Activated CD8-positive, alpha-beta T cell treated with anti-CD3 and anti-CD28 coated beads for 36 hours (primary cell): ENCODE measurements at regions not wholly inside any gene's neighbourhood (a gene's known extent, or its start where the extent isn't known, plus 50 kb on each side); places are given as distances from the start of the nearest gene placed in this dataset.

ENCODE experiments used
- ATAC-seq: fragments of 200-7000 bp; cut with Tn5 transposase; one replicate; pipeline ENCODE4 v1.10.0; 2021; ENCODE audit warnings: mild to moderate bottlenecking, moderate library complexity
- CTCF ChIA-PET: fragments of 350-600 bp; sonication (Branson Sonifier 250); formaldehyde crosslinking; loops from one replicate; lab custom pipeline; 2021; ENCODE audit warnings: antibody characterized with exemption; lab: Charles Lee
- POLR2A ChIA-PET: fragments of 350-600 bp; sonication (Branson Sonifier 250); formaldehyde crosslinking; loops from one replicate; lab custom pipeline; 2021; ENCODE audit warnings: antibody characterized with exemption; lab: Charles Lee
- DNase-seq: peaks from one replicate; pipeline ENCODE4 v3.0.0-alpha.2; 2020
- H3K27ac Mint-ChIP-seq: one replicate; pipeline ENCODE4 v1.8.0; 2021; ENCODE audit warnings: mild to moderate bottlenecking, mixed read lengths
- H3K27me3 Mint-ChIP-seq: one replicate; pipeline ENCODE4 v1.8.0; 2021; ENCODE audit warnings: mixed read lengths
- H3K36me3 Mint-ChIP-seq: one replicate; pipeline ENCODE4 v1.8.0; 2021; ENCODE audit warnings: low read depth, mixed read lengths
- H3K4me1 Mint-ChIP-seq: one replicate; pipeline ENCODE4 v1.8.0; 2021; ENCODE audit warnings: low read depth, mixed read lengths
- H3K4me3 Mint-ChIP-seq: one replicate; pipeline ENCODE4 v1.8.0; 2021; ENCODE audit warnings: mild to moderate bottlenecking, moderate library complexity, mixed read lengths
- H3K9me3 Mint-ChIP-seq: one replicate; pipeline ENCODE4 v1.8.0; 2021; ENCODE audit warnings: mixed read lengths
- intact Hi-C: fragments of 100-400 bp; cut with micrococcal nuclease; formaldehyde crosslinking; loops from one replicate; pipeline ENCODE4 v1.10.0; 2022
- TF ChIP-seq, protein P1 (sequence below): fragments of 200-600 bp; IDR thresholded peaks from one replicate; pipeline ENCODE4 v1.8.0; 2022; ENCODE audit warnings: antibody characterized with exemption, mild to moderate bottlenecking

- DNase-seq (no peak), ATAC-seq (no peak)
- no peaks in the 10 kb centered on the region for H3K27me3 Mint-ChIP-seq
- no peaks in the 10 kb centered on the region for H3K36me3 Mint-ChIP-seq
- TF ChIP-seq, protein P1, sequence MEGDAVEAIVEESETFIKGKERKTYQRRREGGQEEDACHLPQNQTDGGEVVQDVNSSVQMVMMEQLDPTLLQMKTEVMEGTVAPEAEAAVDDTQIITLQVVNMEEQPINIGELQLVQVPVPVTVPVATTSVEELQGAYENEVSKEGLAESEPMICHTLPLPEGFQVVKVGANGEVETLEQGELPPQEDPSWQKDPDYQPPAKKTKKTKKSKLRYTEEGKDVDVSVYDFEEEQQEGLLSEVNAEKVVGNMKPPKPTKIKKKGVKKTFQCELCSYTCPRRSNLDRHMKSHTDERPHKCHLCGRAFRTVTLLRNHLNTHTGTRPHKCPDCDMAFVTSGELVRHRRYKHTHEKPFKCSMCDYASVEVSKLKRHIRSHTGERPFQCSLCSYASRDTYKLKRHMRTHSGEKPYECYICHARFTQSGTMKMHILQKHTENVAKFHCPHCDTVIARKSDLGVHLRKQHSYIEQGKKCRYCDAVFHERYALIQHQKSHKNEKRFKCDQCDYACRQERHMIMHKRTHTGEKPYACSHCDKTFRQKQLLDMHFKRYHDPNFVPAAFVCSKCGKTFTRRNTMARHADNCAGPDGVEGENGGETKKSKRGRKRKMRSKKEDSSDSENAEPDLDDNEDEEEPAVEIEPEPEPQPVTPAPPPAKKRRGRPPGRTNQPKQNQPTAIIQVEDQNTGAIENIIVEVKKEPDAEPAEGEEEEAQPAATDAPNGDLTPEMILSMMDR = no peak
- no peaks in the 10 kb centered on the region for H3K9me3 Mint-ChIP-seq
- no peak overlapping the region for H3K27ac Mint-ChIP-seq
- H3K4me1 Mint-ChIP-seq = no peaks in the 10 kb centered on the region
- no peak overlapping the region for H3K4me3 Mint-ChIP-seq
- ChIA-PET POLR2A (no interaction called here), CTCF (no interaction called here)
- intact Hi-C loops = no loop called here
These were observed 233.0 kb upstream of the FAM83B start for GRCh38 chr6:54613596-54613995.

DNA sequence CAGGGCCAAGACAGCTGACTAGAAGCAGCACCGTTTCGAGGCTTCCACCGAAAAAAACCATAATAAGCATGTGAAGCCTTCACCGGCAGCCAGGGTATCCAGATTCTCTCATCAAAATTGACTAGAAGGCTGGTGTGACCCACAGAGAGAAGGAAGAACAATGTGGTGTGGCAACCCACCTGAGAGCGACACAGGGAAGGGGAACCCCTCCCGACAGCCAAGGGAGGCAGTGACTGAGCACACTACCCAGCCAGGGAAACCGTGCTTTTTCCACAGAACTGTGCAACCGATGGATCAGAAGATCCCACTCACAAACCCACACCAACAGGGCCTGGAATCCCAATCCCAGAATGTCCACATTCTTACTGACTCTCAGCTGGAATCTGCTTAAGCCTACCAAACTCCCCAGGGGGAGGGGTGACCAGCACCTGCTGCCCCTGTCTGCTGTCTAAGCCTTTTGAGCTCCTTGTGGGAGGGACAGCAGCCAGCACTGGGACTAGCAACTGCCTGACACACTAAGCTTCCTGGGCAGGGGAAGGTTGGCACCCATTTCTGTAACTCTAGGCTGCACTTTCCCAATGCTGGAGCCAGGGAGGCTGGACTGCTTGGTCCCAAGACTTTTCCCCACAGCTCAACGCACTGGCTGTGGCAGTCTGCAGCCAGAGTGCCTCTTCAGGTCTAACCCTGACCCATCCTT, 231.9 kb upstream of the FAM83B start:
- ATAC-seq = no peak
- Mint-ChIP-seq H3K9me3 (no peaks in the 10 kb centered on the region), H3K4me1 (no peaks in the 10 kb centered on the region), H3K36me3 (no peaks in the 10 kb centered on the region), H3K4me3 (no peak overlapping the region), H3K27me3 (no peaks in the 10 kb centered on the region), H3K27ac (no peak overlapping the region)
- ChIA-PET CTCF (no interaction called here), POLR2A (no interaction called here)
- DNase-seq = no peak
- intact Hi-C loops = no loop called here
- TF ChIP-seq, protein P1 = no peak

GRCh38 chr6:54617730-54618129, 228.8 kb upstream of the FAM83B start:
- intact Hi-C loops = no loop called here
- DNase-seq (no peak), ATAC-seq (no peak)
- H3K4me3 Mint-ChIP-seq = no peak overlapping the region
- ChIA-PET CTCF (no interaction called here), POLR2A (no interaction called here)
- H3K27ac Mint-ChIP-seq = no peak overlapping the region
- no peaks in the 10 kb centered on the region for H3K9me3 Mint-ChIP-seq
- no peaks in the 10 kb centered on the region for H3K36me3 Mint-ChIP-seq
- H3K4me1 Mint-ChIP-seq = no peaks in the 10 kb centered on the region
- TF ChIP-seq, protein P1 = no peak
- no peaks in the 10 kb centered on the region for H3K27me3 Mint-ChIP-seq

DNA sequence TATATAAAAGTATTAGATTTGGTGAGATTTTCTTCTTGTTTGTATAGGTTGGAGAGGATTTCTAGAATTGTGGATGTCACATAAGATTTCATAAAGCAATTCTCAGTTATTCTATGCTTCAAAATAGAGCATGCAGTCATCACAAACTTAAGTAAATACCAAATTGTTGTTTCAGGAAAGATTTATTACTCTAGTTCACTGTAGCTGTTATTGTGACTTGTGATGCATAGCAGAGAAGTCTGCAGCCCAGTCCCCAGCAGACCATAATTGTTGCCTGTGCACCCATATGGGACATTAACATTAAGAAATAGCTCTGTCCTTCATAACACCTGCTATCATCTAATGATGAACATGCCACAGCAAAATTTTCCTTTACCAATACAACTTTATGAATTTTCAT, 228.0 kb upstream of the FAM83B start:
- DNase-seq (no peak), ATAC-seq (no peak)
- CTCF ChIA-PET = no interaction called here
- H3K4me3 Mint-ChIP-seq = no peak overlapping the region
- POLR2A ChIA-PET = no interaction called here
- no peaks in the 10 kb centered on the region for H3K4me1 Mint-ChIP-seq
- no peak overlapping the region for H3K27ac Mint-ChIP-seq
- H3K36me3 Mint-ChIP-seq = no peaks in the 10 kb centered on the region
- intact Hi-C loops = no loop called here
- no peaks in the 10 kb centered on the region for H3K27me3 Mint-ChIP-seq
- H3K9me3 Mint-ChIP-seq = no peaks in the 10 kb centered on the region
- TF ChIP-seq, protein P1 = no peak

DNA sequence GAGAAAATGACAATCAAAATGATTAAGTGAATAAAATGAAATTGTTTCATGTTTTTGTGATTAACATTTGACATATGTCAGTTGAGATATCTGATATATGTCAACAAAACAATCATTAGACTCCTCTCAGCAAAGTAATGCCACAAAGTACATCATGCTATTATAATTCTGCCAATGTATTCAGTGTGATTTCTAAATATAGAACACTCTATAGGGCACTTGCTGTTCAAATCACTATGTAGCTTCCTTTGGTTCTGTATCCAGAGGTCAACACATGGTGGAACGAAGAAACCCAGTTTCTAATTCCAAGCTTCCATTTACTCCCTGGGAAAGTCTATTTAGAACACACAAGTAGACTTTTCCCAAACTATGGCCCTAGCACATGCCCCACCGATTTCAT, 227.5 kb upstream of the FAM83B start:
- no peaks in the 10 kb centered on the region for H3K9me3 Mint-ChIP-seq
- H3K36me3 Mint-ChIP-seq = no peaks in the 10 kb centered on the region
- intact Hi-C loops = no loop called here
- H3K4me1 Mint-ChIP-seq = no peaks in the 10 kb centered on the region
- CTCF ChIA-PET = no interaction called here
- no peaks in the 10 kb centered on the region for H3K27me3 Mint-ChIP-seq
- POLR2A ChIA-PET = no interaction called here
- DNase-seq = no peak
- ATAC-seq = no peak
- H3K27ac Mint-ChIP-seq = no peak overlapping the region
- H3K4me3 Mint-ChIP-seq = no peak overlapping the region
- TF ChIP-seq, protein P1 = no peak
